NB4 (cell line): ENCODE measurements at regions not wholly inside any gene's neighbourhood (a gene's known extent, or its start where the extent isn't known, plus 50 kb on each side); places are given as distances from the start of the nearest gene placed in this dataset.

Source experiments
- CTCF ChIP-seq: IDR thresholded peaks from one replicate; pipeline ENCODE4 v1.5.1; 2012; ENCODE audit warnings: low read depth, low read length
- MAX ChIP-seq: IDR thresholded peaks from 2 replicates; pipeline ENCODE4 v1.6.1; 2011; ENCODE audit warnings: low read depth, low read length
- MYC ChIP-seq: IDR thresholded peaks from 2 replicates; pipeline ENCODE4 v1.6.1; 2011; ENCODE audit warnings: low read depth, low read length
- POLR2A ChIP-seq: IDR thresholded peaks from 2 replicates; pipeline ENCODE4 v1.6.1; 2011; ENCODE audit warnings: mild to moderate bottlenecking; ENCODE audit not compliant: insufficient read length; ENCODE audit errors: extremely low read depth

- TF ChIP-seq POLR2A, result no peak
- TF ChIP-seq CTCF, result no peak
- no peak for TF ChIP-seq MAX
- TF ChIP-seq MYC, result no peak
Observed at GRCh38 chr6:14852375-14852774, 393.5 kb upstream of the JARID2 start.
